Suprapubic skin (tissue), 4 donors: ENCODE measurements at regions not wholly inside any gene's neighbourhood (a gene's known extent, or its start where the extent isn't known, plus 50 kb on each side); places are given as distances from the start of the nearest gene placed in this dataset.

Source experiments
- DNase-seq, 2 donors: peaks; one replicate each; pipeline ENCODE4 v3.0.0-alpha.2; 2019; ENCODE audit warnings: low spot score in 2 of 2
- H3K27ac ChIP-seq: fragments of 200-600 bp; sonication (generic); one replicate; pipeline ENCODE4 v1.5.1; 2019
- H3K27me3 ChIP-seq: fragments of 200-600 bp; sonication (generic); one replicate; pipeline ENCODE4 v1.5.1; 2019
- H3K36me3 ChIP-seq: fragments of 200-600 bp; sonication (generic); one replicate; pipeline ENCODE4 v1.5.1; 2019
- H3K4me1 ChIP-seq: fragments of 200-600 bp; sonication (generic); one replicate; pipeline ENCODE4 v1.5.1; 2019
- H3K4me3 ChIP-seq: fragments of 200-600 bp; sonication (generic); one replicate; pipeline ENCODE4 v1.5.1; 2019; ENCODE audit warnings: mild to moderate bottlenecking
- H3K9me3 ChIP-seq: fragments of 200-600 bp; sonication (generic); one replicate; pipeline ENCODE4 v1.5.1; 2019
- EP300 ChIP-seq: sonication (generic); formaldehyde crosslinking; IDR thresholded peaks from one replicate; pipeline ENCODE4 v1.6.1; 2017; ENCODE audit warnings: antibody characterized with exemption
- POLR2A ChIP-seq, 2 donors: fragments of 450-650 bp; IDR thresholded peaks; one replicate each; pipeline ENCODE4 v1.6.1; 2017; ENCODE audit warnings: antibody characterized with exemption in 2 of 2, mild to moderate bottlenecking in 2 of 2, moderate library complexity in 2 of 2
- POLR2AphosphoS5 ChIP-seq, 3 donors: sonication (generic); formaldehyde crosslinking; IDR thresholded peaks; one replicate each; pipeline ENCODE4 v1.6.1; 2017; ENCODE audit warnings: antibody characterized with exemption in 3 of 3
- WGBS: methylation state at CpG from one replicate; pipeline ENCODE4 v1.1.5; 2018; 5-methylcytosine and 5-hydroxymethylcytosine counted together
- TF ChIP-seq, protein P1 (sequence below), 2 donors: fragments of 200-600 bp in 1 of 2; fragments of 450-650 bp in 1 of 2; sonication (generic) in 1 of 2; IDR thresholded peaks; one replicate each; pipeline ENCODE4 v1.5.1; 2016 to 2019; ENCODE audit warnings: antibody characterized with exemption in 2 of 2, mild to moderate bottlenecking in 1 of 2, moderate library complexity in 1 of 2

DNA sequence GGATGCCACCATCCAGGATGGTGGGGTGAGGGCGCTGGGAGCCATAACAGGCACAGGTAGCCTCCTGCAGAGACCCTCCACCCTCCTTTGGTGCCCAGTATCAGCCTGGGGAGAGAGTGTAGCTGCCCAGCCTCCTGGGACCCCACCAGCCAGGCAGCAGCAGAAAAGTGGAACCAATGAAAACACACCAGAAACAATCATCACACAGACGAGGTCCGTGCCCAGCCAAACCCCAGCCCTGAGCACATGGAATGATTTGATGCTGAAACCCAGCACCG is 285.1 kb downstream of the PTPRU start:
- Histone ChIP-seq H3K9me3 (no peaks in the 10 kb centered on the region), H3K36me3 (no peaks in the 10 kb centered on the region), H3K27me3 (peaks cover 58% of the 10 kb centered on the region), H3K4me1 (no peaks in the 10 kb centered on the region), H3K4me3 (no peak overlapping the region), H3K27ac (no peak overlapping the region)
- TF ChIP-seq, protein P1, sequence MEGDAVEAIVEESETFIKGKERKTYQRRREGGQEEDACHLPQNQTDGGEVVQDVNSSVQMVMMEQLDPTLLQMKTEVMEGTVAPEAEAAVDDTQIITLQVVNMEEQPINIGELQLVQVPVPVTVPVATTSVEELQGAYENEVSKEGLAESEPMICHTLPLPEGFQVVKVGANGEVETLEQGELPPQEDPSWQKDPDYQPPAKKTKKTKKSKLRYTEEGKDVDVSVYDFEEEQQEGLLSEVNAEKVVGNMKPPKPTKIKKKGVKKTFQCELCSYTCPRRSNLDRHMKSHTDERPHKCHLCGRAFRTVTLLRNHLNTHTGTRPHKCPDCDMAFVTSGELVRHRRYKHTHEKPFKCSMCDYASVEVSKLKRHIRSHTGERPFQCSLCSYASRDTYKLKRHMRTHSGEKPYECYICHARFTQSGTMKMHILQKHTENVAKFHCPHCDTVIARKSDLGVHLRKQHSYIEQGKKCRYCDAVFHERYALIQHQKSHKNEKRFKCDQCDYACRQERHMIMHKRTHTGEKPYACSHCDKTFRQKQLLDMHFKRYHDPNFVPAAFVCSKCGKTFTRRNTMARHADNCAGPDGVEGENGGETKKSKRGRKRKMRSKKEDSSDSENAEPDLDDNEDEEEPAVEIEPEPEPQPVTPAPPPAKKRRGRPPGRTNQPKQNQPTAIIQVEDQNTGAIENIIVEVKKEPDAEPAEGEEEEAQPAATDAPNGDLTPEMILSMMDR (IDR thresholded peaks at IDR 0.05), result no peak
- no peak for TF ChIP-seq POLR2AphosphoS5 (IDR thresholded peaks at IDR 0.05)
- no peak for TF ChIP-seq EP300
- TF ChIP-seq POLR2A (IDR thresholded peaks at IDR 0.05), result no peak
- peak in 1 of 2 donors; percentile 58 for DNase-seq
- WGBS, result 42% methylated on average over 4 of the region's 4 CpGs

DNA sequence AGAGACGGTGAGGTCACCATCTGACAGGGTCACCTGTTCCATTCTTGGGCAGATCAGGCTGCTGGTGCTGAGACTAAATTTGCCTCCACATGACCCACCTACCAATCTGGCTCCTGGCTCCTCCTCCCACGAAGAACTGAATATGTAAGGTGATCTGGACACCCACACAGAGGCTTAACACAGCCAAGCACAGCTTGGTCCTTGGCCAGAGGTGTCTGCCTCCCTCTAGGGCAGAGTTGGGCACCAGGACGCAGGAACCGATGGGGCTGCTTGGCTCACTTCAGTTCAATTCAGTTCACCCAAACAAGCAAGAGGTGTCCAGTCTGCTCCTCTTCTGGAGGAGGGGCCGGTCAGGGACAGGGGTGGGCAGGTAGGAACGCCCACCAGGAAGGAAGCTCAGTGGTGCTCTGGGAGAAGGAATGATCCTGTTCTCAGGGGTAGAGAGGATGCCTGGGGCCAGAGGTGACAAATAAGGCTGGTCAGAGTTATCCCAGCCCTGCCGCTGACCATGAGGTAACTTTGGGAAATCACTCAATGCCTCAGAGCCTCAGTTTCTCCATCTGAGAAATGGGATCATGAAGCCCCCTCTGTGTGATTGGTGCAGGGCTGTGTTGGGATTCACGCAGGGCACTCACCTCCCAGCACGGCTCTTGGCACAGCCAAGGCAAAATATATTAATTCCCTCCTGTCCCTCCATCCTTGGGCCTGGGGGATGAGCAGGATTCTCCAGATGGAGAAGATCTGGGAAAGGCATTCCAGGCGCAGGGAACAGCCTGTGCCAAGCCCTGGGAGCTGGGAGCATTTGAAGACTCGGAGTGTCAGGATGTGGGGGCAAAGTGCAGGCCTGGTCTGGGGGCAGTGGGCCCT is 284.5 kb downstream of the PTPRU start:
- Histone ChIP-seq H3K9me3 (no peaks in the 10 kb centered on the region), H3K4me1 (no peaks in the 10 kb centered on the region), H3K27ac (no peak overlapping the region), H3K4me3 (no peak overlapping the region), H3K27me3 (peaks cover 58% of the 10 kb centered on the region), H3K36me3 (no peaks in the 10 kb centered on the region)
- peak; percentile 30 to 47 for DNase-seq
- WGBS, result 70% methylated on average over 9 of the region's 11 CpGs
- TF ChIP-seq EP300, result no peak
- no peak for TF ChIP-seq POLR2AphosphoS5 (IDR thresholded peaks at IDR 0.05)
- TF ChIP-seq, protein P1 (IDR thresholded peaks at IDR 0.05), result no peak
- no peak for TF ChIP-seq POLR2A (IDR thresholded peaks at IDR 0.05)

GRCh38 chr1:29519788-29520110 is 283.4 kb downstream of the PTPRU start:
- Histone ChIP-seq H3K4me3 (no peak overlapping the region), H3K9me3 (no peaks in the 10 kb centered on the region), H3K36me3 (no peaks in the 10 kb centered on the region), H3K27ac (no peak overlapping the region), H3K27me3 (peaks cover 61% of the 10 kb centered on the region), H3K4me1 (no peaks in the 10 kb centered on the region)
- 31% methylated on average over 8 of the region's 8 CpGs for WGBS
- no peak for TF ChIP-seq EP300
- no peak for TF ChIP-seq POLR2AphosphoS5 (IDR thresholded peaks at IDR 0.05)
- no peak for TF ChIP-seq POLR2A (IDR thresholded peaks at IDR 0.05)
- TF ChIP-seq, protein P1 (IDR thresholded peaks at IDR 0.05), result no peak
- peak; percentile 25 to 62 for DNase-seq

- 61% methylated on average over 6 of the region's 9 CpGs for WGBS
- Histone ChIP-seq H3K27me3 (peaks cover 60% of the 10 kb centered on the region), H3K4me1 (no peaks in the 10 kb centered on the region), H3K4me3 (no peak overlapping the region), H3K27ac (no peak overlapping the region), H3K9me3 (no peaks in the 10 kb centered on the region), H3K36me3 (no peaks in the 10 kb centered on the region)
- DNase-seq, result peak; percentile 42 to 54
- TF ChIP-seq, protein P1 (IDR thresholded peaks at IDR 0.05), result no peak
- TF ChIP-seq EP300 (no peak), POLR2AphosphoS5 (IDR thresholded peaks at IDR 0.05) (no peak), POLR2A (IDR thresholded peaks at IDR 0.05) (no peak)
Measured at GRCh38 chr1:29519108-29519787, 282.9 kb downstream of the PTPRU start.

- Histone ChIP-seq H3K27ac (no peak overlapping the region), H3K27me3 (peaks cover 55% of the 10 kb centered on the region), H3K4me1 (no peaks in the 10 kb centered on the region), H3K9me3 (no peaks in the 10 kb centered on the region), H3K36me3 (no peaks in the 10 kb centered on the region), H3K4me3 (no peak overlapping the region)
- TF ChIP-seq, protein P1 (IDR thresholded peaks at IDR 0.05), result no peak
- TF ChIP-seq POLR2AphosphoS5 (IDR thresholded peaks at IDR 0.05) (no peak), EP300 (no peak), POLR2A (IDR thresholded peaks at IDR 0.05) (no peak)
- 78% methylated on average over 6 of the region's 6 CpGs for WGBS
- DNase-seq, result peak; percentile 23 to 44
Measured at GRCh38 chr1:29518183-29518835, 282.0 kb downstream of the PTPRU start.
